Mucosa of descending colon (tissue), 3 donors: ENCODE measurements at regions not wholly inside any gene's neighbourhood (a gene's known extent, or its start where the extent isn't known, plus 50 kb on each side); places are given as distances from the start of the nearest gene placed in this dataset.

Experiments
- ATAC-seq: fragments of 200-7000 bp; cut with Tn5 transposase; one replicate; pipeline ENCODE4 v1.9.1; 2020; ENCODE audit warnings: mild to moderate bottlenecking, moderate library complexity
- DNase-seq, 3 donors: peaks; one replicate each; pipeline ENCODE4 v3.0.0-alpha.2; 2020
- H3K36me3 ChIP-seq: fragments of 200-600 bp; one replicate; pipeline ENCODE4 v1.8.0; 2021; ENCODE audit warnings: low read depth, mild to moderate bottlenecking
- H3K4me1 ChIP-seq: fragments of 200-600 bp; one replicate; pipeline ENCODE4 v1.8.0; 2021; ENCODE audit warnings: low read depth, mild to moderate bottlenecking
- H3K4me3 ChIP-seq: fragments of 200-600 bp; one replicate; pipeline ENCODE4 v1.8.0; 2021; ENCODE audit warnings: mild to moderate bottlenecking
- H3K9me3 ChIP-seq: fragments of 200-600 bp; one replicate; pipeline ENCODE4 v1.8.0; 2021; ENCODE audit warnings: mild to moderate bottlenecking
- CTCF ChIP-seq: fragments of 200-600 bp; IDR thresholded peaks from one replicate; pipeline ENCODE4 v1.8.0; 2022; ENCODE audit warnings: antibody characterized with exemption, mild to moderate bottlenecking
- intact Hi-C, 2 donors: fragments of 100-400 bp; cut with DNase I in 1 of 2; cut with micrococcal nuclease in 1 of 2; formaldehyde crosslinking; loops; one replicate each; pipeline versions ENCODE4 v1.11.0 to v1.11.1; 2022; cut with DNase I, micrococcal nuclease
- donor health status: DM: no; HTN: no; CAD: no; lungs with moderate emphysema.
- donor health status: DM: no; HTN: no; CAD: no.
- donor health status: DM: no; HTN: yes; CAD: no.

- ATAC-seq (no peak), DNase-seq (no peak)
- no peak overlapping the region for H3K4me3 ChIP-seq
- H3K4me1 ChIP-seq, result no peaks in the 10 kb centered on the region
- intact Hi-C loops, result no loop called here
- H3K36me3 ChIP-seq, result no peaks in the 10 kb centered on the region
- no peak for TF ChIP-seq CTCF
- no peaks in the 10 kb centered on the region for H3K9me3 ChIP-seq
Measured at GRCh38 chr6:24016857-24017256, 109.2 kb upstream of the NRSN1 start.

DNA sequence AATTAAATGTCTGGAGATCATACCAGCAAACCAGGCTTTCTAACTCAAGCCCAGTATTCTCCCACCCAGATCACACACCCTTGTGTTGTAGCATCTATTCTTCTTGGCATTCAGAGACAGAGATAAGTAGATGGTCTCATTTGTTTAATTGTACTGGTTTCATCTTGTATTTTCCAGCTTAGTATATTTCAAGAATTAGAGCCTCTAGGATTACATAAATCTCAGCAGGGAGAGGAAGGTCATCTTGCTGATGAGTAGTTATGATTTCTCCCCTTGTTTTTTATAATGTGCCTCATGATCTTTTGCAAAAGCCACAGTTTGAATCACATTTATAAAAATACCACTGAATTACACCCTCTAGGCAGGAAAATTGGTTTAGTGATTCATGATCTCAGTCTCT is 106.6 kb upstream of the NRSN1 start:
- intact Hi-C loops, result no loop called here
- no peak for TF ChIP-seq CTCF
- no peak for ATAC-seq
- H3K9me3 ChIP-seq, result no peaks in the 10 kb centered on the region
- no peak overlapping the region for H3K4me3 ChIP-seq
- DNase-seq, result no peak
- no peaks in the 10 kb centered on the region for H3K36me3 ChIP-seq
- H3K4me1 ChIP-seq, result no peaks in the 10 kb centered on the region

DNA sequence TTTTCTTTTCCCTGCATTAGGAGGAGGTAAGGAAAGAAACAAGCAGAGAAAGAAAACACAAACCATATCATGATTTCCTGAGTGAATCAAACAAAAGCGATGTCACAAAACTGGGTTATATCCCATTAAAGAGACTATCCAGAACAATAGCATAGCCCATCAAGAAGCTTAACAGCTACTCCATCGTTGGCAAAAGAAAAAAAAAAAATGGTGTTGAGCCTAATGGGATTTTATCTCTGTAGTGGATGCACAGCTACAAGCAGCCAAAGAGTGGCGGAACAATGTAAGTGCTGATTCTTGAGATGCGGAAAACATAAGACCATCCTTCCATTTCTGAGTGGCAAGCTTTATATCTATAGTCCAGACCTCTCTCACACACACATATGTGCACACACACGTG is 106.2 kb upstream of the NRSN1 start:
- no peaks in the 10 kb centered on the region for H3K4me1 ChIP-seq
- no peak overlapping the region for H3K4me3 ChIP-seq
- no peaks in the 10 kb centered on the region for H3K9me3 ChIP-seq
- no peak for DNase-seq
- no peak for TF ChIP-seq CTCF
- intact Hi-C loops, result no loop called here
- ATAC-seq, result no peak
- H3K36me3 ChIP-seq, result no peaks in the 10 kb centered on the region

DNA sequence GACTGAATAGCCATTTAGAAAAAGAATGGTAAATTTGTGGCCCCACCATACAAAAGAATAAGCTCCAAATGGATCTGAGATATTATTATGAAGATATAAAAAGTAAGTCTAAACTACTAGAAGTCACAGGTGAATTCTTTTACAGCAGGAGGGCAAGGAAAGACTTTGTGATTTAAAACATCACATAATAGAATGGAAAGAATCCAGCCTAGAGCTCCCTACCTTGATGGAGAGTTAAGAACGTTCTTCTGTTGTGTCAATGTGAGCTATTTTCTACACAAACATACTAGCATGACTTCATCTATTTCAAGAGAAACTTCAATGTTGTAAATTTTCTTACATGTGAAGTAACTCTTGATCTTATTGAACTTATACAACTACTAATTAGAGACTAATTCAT is 100.0 kb upstream of the NRSN1 start:
- Histone ChIP-seq H3K4me1 (no peaks in the 10 kb centered on the region), H3K9me3 (no peaks in the 10 kb centered on the region), H3K36me3 (no peaks in the 10 kb centered on the region), H3K4me3 (no peak overlapping the region)
- TF ChIP-seq CTCF, result no peak
- intact Hi-C loops, result no loop called here
- no peak for ATAC-seq
- no peak for DNase-seq

DNA sequence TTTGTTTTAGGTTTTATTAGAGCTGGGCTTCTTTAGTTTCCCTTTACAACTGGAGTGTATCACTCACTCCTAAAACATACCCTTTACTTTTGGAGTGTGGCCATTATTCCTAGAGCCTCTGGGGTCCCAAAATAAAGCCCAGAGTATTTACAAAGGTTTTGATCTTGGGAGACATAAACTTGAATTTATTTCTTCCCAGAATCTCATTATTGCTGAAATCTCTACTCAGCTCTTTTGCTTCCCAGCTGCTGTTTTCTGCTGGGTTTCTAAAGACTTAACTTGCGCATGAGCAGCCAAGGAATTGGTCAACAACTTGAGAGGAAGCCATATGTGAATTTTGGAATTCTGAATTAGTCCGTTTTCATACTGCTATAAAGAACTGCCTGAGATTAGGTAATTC is 94.5 kb upstream of the NRSN1 start:
- Histone ChIP-seq H3K9me3 (no peaks in the 10 kb centered on the region), H3K4me1 (no peaks in the 10 kb centered on the region), H3K36me3 (no peaks in the 10 kb centered on the region), H3K4me3 (no peak overlapping the region)
- ATAC-seq (no peak), DNase-seq (no peak)
- no peak for TF ChIP-seq CTCF
- intact Hi-C loops, result no loop called here

DNA sequence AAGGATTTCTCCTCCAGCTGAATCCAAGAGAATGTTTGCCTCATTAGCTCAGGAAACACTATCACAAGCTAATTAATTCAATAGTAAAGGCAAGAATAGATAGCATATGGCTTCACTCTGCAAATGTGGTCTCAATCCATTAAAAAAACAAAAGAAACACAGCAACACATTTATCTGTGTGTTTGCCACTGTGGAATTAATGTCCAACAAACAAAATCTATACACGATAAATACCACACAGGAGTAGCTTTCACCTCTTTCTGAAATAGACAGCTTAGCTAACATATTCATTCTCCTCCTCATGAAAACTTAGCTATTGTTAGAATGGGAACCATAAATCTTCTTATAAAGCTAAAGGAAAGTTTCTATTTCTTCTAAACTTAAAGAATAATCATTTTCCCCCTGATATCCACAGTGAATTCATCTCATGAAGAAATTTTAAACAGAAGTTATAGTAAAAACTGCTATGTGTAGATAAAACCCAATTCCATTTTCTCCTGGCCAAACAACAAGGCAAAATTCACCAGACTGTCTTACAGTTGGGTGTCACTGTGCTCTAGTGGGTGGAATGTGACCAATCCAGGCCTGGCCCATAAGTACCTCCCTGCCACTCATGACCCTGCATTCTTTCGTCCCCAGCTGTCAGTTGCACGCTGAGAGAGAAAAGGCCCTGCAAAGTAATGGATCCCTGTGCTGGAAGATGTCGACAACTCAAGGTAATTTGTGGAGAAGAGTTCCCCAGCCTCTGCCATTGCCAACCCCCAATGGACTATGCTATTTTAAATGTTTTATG is 92.9 kb upstream of the NRSN1 start:
- DNase-seq (no peak), ATAC-seq (no peak)
- intact Hi-C loops, result no loop called here
- Histone ChIP-seq H3K9me3 (no peaks in the 10 kb centered on the region), H3K4me1 (no peaks in the 10 kb centered on the region), H3K36me3 (no peaks in the 10 kb centered on the region), H3K4me3 (no peak overlapping the region)
- TF ChIP-seq CTCF, result no peak
